ENCODE measurements at regions not wholly inside any gene's neighbourhood (a gene's known extent, or its start where the extent isn't known, plus 50 kb on each side); places are given as distances from the start of the nearest gene placed in this dataset.

GRCh38 chr11:37506531-37506930, 908.5 kb upstream of the RAG2 start:
- TF ChIP-seq MAX (CRISPR knock-in tag; IDR thresholded peaks at IDR 0.05) (no peak), NR3C1 (CRISPR knock-in tag; conservative IDR thresholded peaks at IDR 0.05; ENCODE audit: low read depth) (no peak), ZNF423 (CRISPR knock-in tag; IDR thresholded peaks at IDR 0.05) (no peak), TEAD4 (CRISPR knock-in tag; IDR thresholded peaks at IDR 0.05) (no peak), CREM (CRISPR knock-in tag; IDR thresholded peaks at IDR 0.05) (no peak), CTCF (IDR thresholded peaks at IDR 0.05) (no peak), E2F5 (CRISPR knock-in tag; IDR thresholded peaks at IDR 0.05) (no peak), ZNF263 (CRISPR knock-in tag; IDR thresholded peaks at IDR 0.05; ENCODE audit: low read depth) (no peak)

All from WTC11 (cell line).